ENCODE measurements at regions not wholly inside any gene's neighbourhood (a gene's known extent, or its start where the extent isn't known, plus 50 kb on each side); places are given as distances from the start of the nearest gene placed in this dataset.

DNA sequence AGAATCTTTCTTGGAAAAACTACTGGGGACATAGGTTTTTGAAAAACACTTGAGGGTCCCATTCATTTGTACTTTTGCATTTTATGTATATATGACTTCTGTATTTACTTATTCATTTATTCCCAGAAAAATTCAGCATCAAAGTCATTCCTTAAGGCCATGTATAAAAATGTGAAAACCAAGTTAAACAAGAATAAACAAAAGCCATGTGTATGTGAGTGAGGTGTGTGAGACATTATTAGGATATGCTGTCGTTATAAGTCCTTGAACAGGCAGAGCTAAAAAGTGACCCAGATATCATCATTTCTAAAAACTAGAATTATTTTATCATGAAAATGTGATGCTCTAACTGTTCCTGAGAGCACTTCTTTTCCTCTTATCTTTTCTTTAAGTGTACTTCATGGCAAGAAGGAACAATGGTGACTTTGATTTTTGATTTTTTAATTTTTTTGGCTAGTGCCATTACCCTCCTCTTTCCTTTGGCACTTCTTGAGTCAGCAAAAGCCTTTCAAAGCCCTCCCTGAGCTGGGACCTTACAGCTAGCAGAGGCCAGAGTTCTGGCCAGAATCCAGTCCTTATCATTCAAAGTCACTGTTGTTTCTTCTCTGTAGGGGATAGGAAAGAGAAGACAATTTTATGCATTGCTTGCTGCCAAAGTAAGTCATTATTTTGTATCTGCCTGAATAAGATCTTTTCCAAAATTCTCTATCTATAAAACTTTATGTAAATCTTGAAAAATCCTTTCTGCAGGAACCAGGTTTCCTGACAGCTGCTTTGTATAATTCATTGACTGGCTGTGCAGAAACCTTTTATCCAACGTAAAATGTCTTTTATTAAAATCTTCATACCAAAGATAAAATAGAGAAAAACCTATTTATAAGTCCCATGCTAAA, 419.7 kb upstream of the PRICKLE1 start:
- Mint-ChIP-seq H3K4me1 (peaks cover 31% of the 10 kb centered on the region), H3K4me3 (no peak overlapping the region), H3K36me3 (ENCODE audit: low read depth) (no peaks in the 10 kb centered on the region), H3K27ac (ENCODE audit: unreplicated experiment) (no peak overlapping the region), H3K27me3 (ENCODE audit: low read depth) (no peaks in the 10 kb centered on the region), H3K9me3 (peaks cover 9% of the 10 kb centered on the region)
- DNase-seq (ENCODE audit: low read depth, low spot score), result no peak
- TF ChIP-seq, protein P1, sequence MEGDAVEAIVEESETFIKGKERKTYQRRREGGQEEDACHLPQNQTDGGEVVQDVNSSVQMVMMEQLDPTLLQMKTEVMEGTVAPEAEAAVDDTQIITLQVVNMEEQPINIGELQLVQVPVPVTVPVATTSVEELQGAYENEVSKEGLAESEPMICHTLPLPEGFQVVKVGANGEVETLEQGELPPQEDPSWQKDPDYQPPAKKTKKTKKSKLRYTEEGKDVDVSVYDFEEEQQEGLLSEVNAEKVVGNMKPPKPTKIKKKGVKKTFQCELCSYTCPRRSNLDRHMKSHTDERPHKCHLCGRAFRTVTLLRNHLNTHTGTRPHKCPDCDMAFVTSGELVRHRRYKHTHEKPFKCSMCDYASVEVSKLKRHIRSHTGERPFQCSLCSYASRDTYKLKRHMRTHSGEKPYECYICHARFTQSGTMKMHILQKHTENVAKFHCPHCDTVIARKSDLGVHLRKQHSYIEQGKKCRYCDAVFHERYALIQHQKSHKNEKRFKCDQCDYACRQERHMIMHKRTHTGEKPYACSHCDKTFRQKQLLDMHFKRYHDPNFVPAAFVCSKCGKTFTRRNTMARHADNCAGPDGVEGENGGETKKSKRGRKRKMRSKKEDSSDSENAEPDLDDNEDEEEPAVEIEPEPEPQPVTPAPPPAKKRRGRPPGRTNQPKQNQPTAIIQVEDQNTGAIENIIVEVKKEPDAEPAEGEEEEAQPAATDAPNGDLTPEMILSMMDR (conservative IDR thresholded peaks at IDR 0.05), result no peak

DNA sequence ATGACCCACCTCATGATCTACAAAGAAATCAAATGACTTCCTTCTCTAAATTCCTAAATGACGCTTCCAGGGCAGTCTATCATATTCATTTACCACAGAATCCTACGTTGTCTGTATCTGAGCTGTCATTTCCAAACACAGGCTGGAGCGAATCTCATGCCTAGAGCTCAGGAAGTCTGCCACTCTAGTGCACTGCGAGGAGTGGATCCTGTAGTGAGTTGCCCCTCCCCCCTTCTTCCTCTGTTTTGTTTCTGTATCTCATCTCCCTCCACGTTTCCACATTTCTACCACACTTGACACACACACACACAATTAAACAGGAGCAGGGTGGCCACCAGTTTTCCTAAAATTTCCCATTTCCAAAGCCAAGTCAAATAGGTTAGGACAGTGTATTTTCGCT, 415.4 kb upstream of the PRICKLE1 start:
- Mint-ChIP-seq H3K9me3 (peaks cover 13% of the 10 kb centered on the region), H3K27ac (ENCODE audit: unreplicated experiment) (peak overlapping the region; percentile 64), H3K27me3 (ENCODE audit: low read depth) (no peaks in the 10 kb centered on the region), H3K4me3 (no peak overlapping the region), H3K4me1 (peaks cover 31% of the 10 kb centered on the region), H3K36me3 (ENCODE audit: low read depth) (no peaks in the 10 kb centered on the region)
- DNase-seq (ENCODE audit: low read depth, low spot score), result no peak
- TF ChIP-seq, protein P1 (conservative IDR thresholded peaks at IDR 0.05), result no peak

DNA sequence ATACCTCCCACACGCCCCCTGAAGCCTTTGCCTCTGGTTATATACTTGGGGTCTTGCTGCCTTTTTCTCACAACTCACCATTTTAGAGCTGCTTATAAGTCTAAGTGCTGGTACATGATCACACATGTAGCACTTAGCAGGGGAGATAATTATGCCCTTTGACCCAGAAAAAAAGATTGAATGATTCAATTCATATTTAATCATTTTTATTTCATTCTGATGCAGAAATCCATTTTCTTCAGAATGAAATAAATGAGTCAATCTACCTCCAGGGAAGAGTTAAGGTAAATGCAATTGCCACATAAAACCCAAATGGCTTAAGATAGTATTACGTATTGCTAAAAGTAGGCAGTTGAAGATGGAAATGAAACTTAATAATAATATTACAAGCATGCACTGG, 414.6 kb upstream of the PRICKLE1 start:
- no peak for DNase-seq (ENCODE audit: low read depth, low spot score)
- Mint-ChIP-seq H3K27me3 (ENCODE audit: low read depth) (no peaks in the 10 kb centered on the region), H3K4me3 (no peak overlapping the region), H3K9me3 (peaks cover 13% of the 10 kb centered on the region), H3K4me1 (peaks cover 23% of the 10 kb centered on the region), H3K36me3 (ENCODE audit: low read depth) (no peaks in the 10 kb centered on the region), H3K27ac (ENCODE audit: unreplicated experiment) (no peak overlapping the region)
- TF ChIP-seq, protein P1 (conservative IDR thresholded peaks at IDR 0.05), result no peak

DNA sequence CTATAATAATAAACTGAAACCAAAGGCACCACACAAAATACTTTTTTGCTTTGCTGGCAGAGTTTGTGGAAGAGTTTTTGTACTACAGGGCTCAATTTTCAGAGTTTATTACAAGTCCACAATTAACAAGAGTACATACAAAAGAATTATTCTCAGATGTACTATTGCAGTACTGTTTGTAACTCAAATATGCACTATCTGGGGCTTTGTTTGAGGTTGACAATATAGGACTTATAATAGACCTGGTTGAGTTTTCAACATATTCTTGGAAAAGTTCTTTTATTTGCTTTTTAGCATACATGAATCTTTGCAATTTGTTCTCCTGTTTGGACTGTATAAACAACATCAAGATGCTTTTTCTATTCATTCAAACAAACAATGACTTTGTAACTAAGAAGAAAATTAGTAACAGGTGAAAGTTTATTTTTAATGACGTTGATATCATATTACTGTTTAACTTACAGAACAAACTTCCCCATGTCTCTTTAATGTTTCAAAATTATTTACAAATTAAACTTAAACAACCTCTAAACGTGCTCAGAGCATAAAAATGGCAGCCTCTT, 407.4 kb upstream of the PRICKLE1 start:
- Mint-ChIP-seq H3K4me1 (peaks cover 5% of the 10 kb centered on the region), H3K4me3 (no peak overlapping the region), H3K27me3 (ENCODE audit: low read depth) (no peaks in the 10 kb centered on the region), H3K9me3 (peaks cover 2% of the 10 kb centered on the region), H3K36me3 (ENCODE audit: low read depth) (peaks cover 2% of the 10 kb centered on the region), H3K27ac (ENCODE audit: unreplicated experiment) (no peak overlapping the region)
- DNase-seq (ENCODE audit: low read depth, low spot score), result no peak
- TF ChIP-seq, protein P1 (conservative IDR thresholded peaks at IDR 0.05), result no peak

DNA sequence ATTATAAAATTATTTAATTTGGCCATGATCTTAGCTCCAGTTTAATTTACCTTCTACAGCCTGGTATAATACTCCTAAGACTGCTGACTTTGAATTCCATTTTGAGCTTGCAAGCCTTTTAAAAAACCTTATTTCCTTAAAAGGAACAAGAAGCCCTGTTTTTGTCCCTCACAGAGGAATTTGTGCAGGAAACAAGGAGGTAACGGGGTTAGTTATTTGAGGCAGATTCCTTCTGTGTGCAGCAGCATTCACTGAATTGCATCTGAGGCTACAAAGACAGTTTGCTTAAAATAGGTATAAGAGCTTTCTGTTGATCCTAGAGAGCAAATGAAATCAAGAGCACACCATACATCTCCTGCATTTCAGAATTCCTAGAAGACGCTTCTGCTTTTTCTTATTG, 403.3 kb upstream of the PRICKLE1 start:
- Mint-ChIP-seq H3K9me3 (peaks cover 2% of the 10 kb centered on the region), H3K27me3 (ENCODE audit: low read depth) (no peaks in the 10 kb centered on the region), H3K4me1 (peaks cover 9% of the 10 kb centered on the region), H3K36me3 (ENCODE audit: low read depth) (peaks cover 2% of the 10 kb centered on the region), H3K27ac (ENCODE audit: unreplicated experiment) (no peak overlapping the region), H3K4me3 (no peak overlapping the region)
- TF ChIP-seq, protein P1 (conservative IDR thresholded peaks at IDR 0.05), result no peak
- DNase-seq (ENCODE audit: low read depth, low spot score), result no peak
